Keratinocyte (primary cell): ENCODE measurements at regions not wholly inside any gene's neighbourhood (a gene's known extent, or its start where the extent isn't known, plus 50 kb on each side); places are given as distances from the start of the nearest gene placed in this dataset.

Experiments used
- DNase-seq: peaks from one replicate; pipeline ENCODE4 v3.0.0-alpha.2; 2011; ENCODE audit warnings: low read depth, missing footprints, low spot score
- FAIRE-seq: peaks from 2 replicates; lab custom pipeline; 2011; peaks lifted over from hg19 to GRCh38; lab: Jason Lieb, UNC
- H2AFZ ChIP-seq: 2 replicates; pipeline ENCODE4 v1.6.0; 2012; ENCODE audit warnings: low read length, control low read depth, inconsistent platforms; ENCODE audit not compliant: control insufficient read depth
- H3K27ac ChIP-seq: 2 replicates; pipeline ENCODE4 v1.5.1; 2011; ENCODE audit warnings: low read length; ENCODE audit not compliant: control insufficient read depth, insufficient read depth
- H3K27me3 ChIP-seq: 3 replicates; pipeline ENCODE4 v1.6.0; 2011; ENCODE audit warnings: low read length; ENCODE audit not compliant: control insufficient read depth, insufficient read depth; ENCODE audit errors: extremely low read depth
- H3K36me3 ChIP-seq, 2 experiments: 2 replicates in 1 of 2; 3 replicates in 1 of 2; pipeline ENCODE4 v1.5.1; 2011; ENCODE audit warnings: low read length in 2 of 2, mild to moderate bottlenecking in 1 of 2; ENCODE audit not compliant: control insufficient read depth in 2 of 2, insufficient read depth in 2 of 2; ENCODE audit errors: extremely low read depth in 1 of 2
- H3K4me1 ChIP-seq: 3 replicates; pipeline ENCODE4 v1.5.1; 2011; ENCODE audit warnings: low read length; ENCODE audit not compliant: control insufficient read depth, insufficient read depth; ENCODE audit errors: extremely low read depth
- H3K4me2 ChIP-seq: 3 replicates; pipeline ENCODE4 v1.6.0; 2011; ENCODE audit warnings: low read depth, low read length; ENCODE audit not compliant: control insufficient read depth, insufficient read depth; ENCODE audit errors: extremely low read depth
- H3K4me3 ChIP-seq, 3 experiments: fragments of 200-600 bp in 1 of 3; sonication (generic) in 1 of 3; 2 replicates in 2 of 3; 3 replicates in 1 of 3; pipeline ENCODE4 v1.5.1; 2011 to 2016; ENCODE audit warnings: low read length in 3 of 3, mild to moderate bottlenecking in 3 of 3, control low read depth in 2 of 3, inconsistent platforms in 1 of 3, low read depth in 1 of 3, mixed read lengths in 1 of 3, mixed run types in 1 of 3, moderate library complexity in 1 of 3; ENCODE audit not compliant: control insufficient read depth in 2 of 3, insufficient read depth in 2 of 3; ENCODE audit errors: extremely low read depth in 1 of 3
- H3K79me2 ChIP-seq: 2 replicates; pipeline ENCODE4 v1.6.0; 2012; ENCODE audit warnings: low read length; ENCODE audit not compliant: control insufficient read depth, insufficient read depth
- H3K9ac ChIP-seq: 3 replicates; pipeline ENCODE4 v1.6.0; 2011; ENCODE audit warnings: low read length; ENCODE audit not compliant: control insufficient read depth, insufficient read depth; ENCODE audit errors: extremely low read depth
- H3K9me1 ChIP-seq: 3 replicates; pipeline ENCODE4 v1.6.0; 2011; ENCODE audit warnings: low read length; ENCODE audit not compliant: control insufficient read depth, insufficient read depth; ENCODE audit errors: extremely low read depth
- H3K9me3 ChIP-seq: 2 replicates; pipeline ENCODE4 v1.5.1; 2012; ENCODE audit warnings: low read depth, low read length; ENCODE audit not compliant: control insufficient read depth
- H4K20me1 ChIP-seq: 3 replicates; pipeline ENCODE4 v1.6.0; 2011; ENCODE audit warnings: low read length; ENCODE audit not compliant: control insufficient read depth, insufficient read depth; ENCODE audit errors: extremely low read depth
- CTCF ChIP-seq, 3 experiments: IDR thresholded peaks in 1 of 3; conservative IDR thresholded peaks in 1 of 3; optimal IDR thresholded peaks in 1 of 3; 2 replicates in 2 of 3; 3 replicates in 1 of 3; pipeline versions ENCODE3 to v1.5.1; 2011; ENCODE audit warnings: low read length in 3 of 3, mild to moderate bottlenecking in 3 of 3, moderate library complexity in 2 of 3, control low read depth in 1 of 3, inconsistent platforms in 1 of 3; ENCODE audit not compliant: insufficient read depth in 2 of 3; ENCODE audit errors: extremely low read depth in 1 of 3
- EZH2 ChIP-seq: IDR thresholded peaks from one replicate; pipeline ENCODE4 v1.6.1; 2012; ENCODE audit warnings: inconsistent platforms, mild to moderate bottlenecking, low read length, moderate library complexity
- dilution Hi-C: fragments of 300-500 bp; cut with MboI; formaldehyde crosslinking; loops from one replicate; pipeline ENCODE4 v1.7.0; 2020; ENCODE audit warnings: low sequenced_read_pairs; ENCODE audit not compliant: extremely low pct_ligation_motif_present

DNA sequence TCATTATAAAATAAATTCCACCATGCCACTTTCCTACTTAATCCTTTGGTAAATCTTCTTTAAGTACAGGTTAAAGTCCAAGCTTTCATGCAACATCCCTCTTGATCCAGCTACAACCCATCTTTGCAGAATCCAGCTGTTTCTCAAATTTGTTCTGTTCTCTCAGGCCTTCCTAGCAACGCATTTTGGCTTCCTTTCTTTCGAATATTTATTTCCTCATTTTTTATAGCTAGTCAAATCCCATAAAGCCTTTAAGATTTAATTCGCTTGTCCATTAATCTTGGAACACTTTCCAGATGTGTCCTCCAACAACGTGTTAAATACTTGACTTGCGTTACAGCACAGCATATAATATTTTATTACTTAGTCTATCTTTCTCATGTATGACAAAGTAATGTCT, 600.1 kb upstream of the CHORDC1 start:
- Histone ChIP-seq H3K4me2 (no peak overlapping the region), H4K20me1 (no peaks in the 10 kb centered on the region), H3K27ac (no peak overlapping the region), H3K27me3 (no peaks in the 10 kb centered on the region), H2AFZ (peak overlapping the region; percentile 34), H3K4me3 (no peak overlapping the region), H3K36me3 (no peaks in the 10 kb centered on the region), H3K9ac (no peak overlapping the region), H3K9me1 (no peaks in the 10 kb centered on the region), H3K4me1 (peaks cover 2% of the 10 kb centered on the region), H3K79me2 (no peaks in the 10 kb centered on the region), H3K9me3 (no peaks in the 10 kb centered on the region)
- no peak for DNase-seq
- dilution Hi-C loops, result no loop called here
- FAIRE-seq, result no peak
- TF ChIP-seq EZH2, result no peak
- TF ChIP-seq CTCF (optimal IDR thresholded peaks at IDR 0.05 in 1 of 3, IDR thresholded peaks at IDR 0.05 in 1 of 3, conservative IDR thresholded peaks at IDR 0.05 in 1 of 3; ENCODE audit: extremely low read depth in 1 of 3, insufficient read depth in 2 of 3, low read length in 3 of 3), result no peak

- no peaks in the 10 kb centered on the region for H3K9me1 ChIP-seq
- no peaks in the 10 kb centered on the region for H3K79me2 ChIP-seq
- dilution Hi-C loops, result no loop called here
- no peaks in the 10 kb centered on the region for H3K9me3 ChIP-seq
- H4K20me1 ChIP-seq, result no peaks in the 10 kb centered on the region
- no peak overlapping the region for H2AFZ ChIP-seq
- no peak overlapping the region for H3K27ac ChIP-seq
- H3K4me2 ChIP-seq, result no peak overlapping the region
- DNase-seq, result no peak
- H3K9ac ChIP-seq, result no peak overlapping the region
- no peak for TF ChIP-seq EZH2
- no peaks in the 10 kb centered on the region for H3K36me3 ChIP-seq
- no peaks in the 10 kb centered on the region for H3K27me3 ChIP-seq
- H3K4me3 ChIP-seq, result no peak overlapping the region
- no peaks in the 10 kb centered on the region for H3K4me1 ChIP-seq
- no peak for FAIRE-seq
These were observed 595.4 kb upstream of the CHORDC1 start for GRCh38 chr11:90818196-90818745.

DNA sequence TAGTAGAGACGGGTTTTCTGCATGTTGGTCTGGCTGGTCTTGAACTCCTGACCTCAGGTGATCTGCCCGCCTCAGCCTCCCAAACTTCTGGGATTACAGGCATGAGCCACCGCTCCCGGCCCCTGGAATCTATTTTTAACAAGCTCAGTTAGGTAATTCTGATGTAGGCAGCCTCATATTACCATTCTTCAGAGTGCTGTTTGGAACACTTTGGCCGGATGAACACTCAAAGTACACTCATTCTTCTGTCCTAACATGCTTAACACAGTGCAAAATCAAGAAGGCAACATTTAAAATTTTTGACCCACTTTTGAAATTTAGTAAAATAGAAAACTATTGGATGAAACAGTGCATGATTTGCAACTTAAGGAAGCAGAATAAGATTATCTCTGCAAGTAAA, 586.7 kb upstream of the CHORDC1 start:
- Histone ChIP-seq H3K9me3 (no peaks in the 10 kb centered on the region), H3K4me3 (no peak overlapping the region), H2AFZ (no peak overlapping the region), H4K20me1 (no peaks in the 10 kb centered on the region), H3K27ac (no peak overlapping the region), H3K4me2 (no peak overlapping the region), H3K36me3 (no peaks in the 10 kb centered on the region), H3K79me2 (no peaks in the 10 kb centered on the region), H3K27me3 (no peaks in the 10 kb centered on the region), H3K9ac (no peak overlapping the region), H3K9me1 (no peaks in the 10 kb centered on the region), H3K4me1 (peaks cover 15% of the 10 kb centered on the region)
- TF ChIP-seq EZH2 (no peak), CTCF (optimal IDR thresholded peaks at IDR 0.05 in 1 of 3, IDR thresholded peaks at IDR 0.05 in 1 of 3, conservative IDR thresholded peaks at IDR 0.05 in 1 of 3; ENCODE audit: extremely low read depth in 1 of 3, insufficient read depth in 2 of 3, low read length in 3 of 3) (no peak)
- FAIRE-seq, result no peak
- DNase-seq, result no peak
- dilution Hi-C loops, result no loop called here
